Transverse colon (tissue), 4 donors: ENCODE measurements at regions not wholly inside any gene's neighbourhood (a gene's known extent, or its start where the extent isn't known, plus 50 kb on each side); places are given as distances from the start of the nearest gene placed in this dataset.

Experiments
- DNase-seq: peaks from one replicate; pipeline ENCODE4 v3.0.0-alpha.2; 2019
- H3K27ac ChIP-seq, 4 donors: fragments of 200-600 bp; sonication (generic); 2 replicates each; pipeline ENCODE4 v1.5.1; 2016 to 2018; ENCODE audit warnings: inconsistent platforms in 4 of 4
- H3K27me3 ChIP-seq: fragments of 200-600 bp; sonication (generic); 2 replicates; pipeline ENCODE4 v1.5.1; 2017; ENCODE audit warnings: inconsistent platforms
- H3K36me3 ChIP-seq, 4 donors: fragments of 200-600 bp; sonication (generic); 2 replicates each; pipeline ENCODE4 v1.5.1; 2017 to 2019; ENCODE audit warnings: inconsistent platforms in 4 of 4
- H3K4me1 ChIP-seq, 4 donors: fragments of 200-600 bp; sonication (generic); 2 replicates each; pipeline ENCODE4 v1.5.1; 2017 to 2020; ENCODE audit warnings: inconsistent platforms in 4 of 4
- H3K4me3 ChIP-seq, 4 donors: fragments of 200-600 bp; sonication (generic); 1 replicate in 1 of 4; 2 replicates in 3 of 4; pipeline versions ENCODE4 v1.5.1 to v1.6.1; 2017 to 2019; ENCODE audit warnings: inconsistent platforms in 4 of 4
- H3K9me3 ChIP-seq, 2 donors: fragments of 200-600 bp; sonication (generic); 2 replicates each; pipeline ENCODE4 v1.5.1; 2017 to 2019; ENCODE audit warnings: inconsistent platforms in 2 of 2
- EP300 ChIP-seq: sonication (generic); formaldehyde crosslinking; IDR thresholded peaks from one replicate; pipeline ENCODE4 v1.6.1; 2017; ENCODE audit warnings: antibody characterized with exemption, low read depth
- POLR2A ChIP-seq: fragments of 450-650 bp; IDR thresholded peaks from one replicate; pipeline ENCODE4 v1.6.1; 2016; ENCODE audit warnings: antibody characterized with exemption, mild to moderate bottlenecking, moderate library complexity
- POLR2AphosphoS5 ChIP-seq, 3 donors: sonication (generic); formaldehyde crosslinking; IDR thresholded peaks; one replicate each; pipeline ENCODE4 v1.6.1; 2016; ENCODE audit warnings: antibody characterized with exemption in 3 of 3
- WGBS, 2 donors: methylation state at CpG; one replicate each; pipeline ENCODE4 v1.1.5; 2018; ENCODE audit warnings: low coverage in 1 of 2; 5-methylcytosine and 5-hydroxymethylcytosine counted together
- in situ Hi-C, 4 donors: fragments of 200-750 bp; cut with MboI; loops; one replicate each; pipeline versions ENCODE4 v1.15.0 to v1.15.1; 2017; ENCODE audit warnings: low sequenced_read_pairs in 3 of 4, low pct_ligation_motif_present in 1 of 4, low pct_unique_long_range_greater_than_20kb in 1 of 4
- intact Hi-C: fragments of 100-400 bp; cut with DNase I; formaldehyde crosslinking; loops from one replicate; pipeline ENCODE4 v1.15.1; 2023; ENCODE audit warnings: low total_unique reads
- TF ChIP-seq, protein P1 (sequence below), 5 experiments: fragments of 200-600 bp in 3 of 5; fragments of 450-650 bp in 2 of 5; sonication (generic) in 3 of 5; IDR thresholded peaks; 1 replicate in 2 of 5; 2 replicates in 3 of 5; pipeline ENCODE4 v1.5.1; 2016 to 2017; ENCODE audit warnings: antibody characterized with exemption in 5 of 5, inconsistent platforms in 3 of 5, mild to moderate bottlenecking in 2 of 5, moderate library complexity in 1 of 5

- no peak for DNase-seq
- Histone ChIP-seq H3K27ac (no peak overlapping the region), H3K27me3 (no peaks in the 10 kb centered on the region), H3K4me3 (no peak overlapping the region), H3K4me1 (no peaks in the 10 kb centered on the region), H3K9me3 (no peaks in the 10 kb centered on the region), H3K36me3 (no peaks in the 10 kb centered on the region)
- WGBS, 2 donors: 96 to 100% methylated on average over 1 of the region's 1 CpG
- intact Hi-C loops: no loop called here
- TF ChIP-seq POLR2A (no peak), EP300 (no peak), POLR2AphosphoS5 (IDR thresholded peaks at IDR 0.05) (no peak)
- TF ChIP-seq, protein P1, sequence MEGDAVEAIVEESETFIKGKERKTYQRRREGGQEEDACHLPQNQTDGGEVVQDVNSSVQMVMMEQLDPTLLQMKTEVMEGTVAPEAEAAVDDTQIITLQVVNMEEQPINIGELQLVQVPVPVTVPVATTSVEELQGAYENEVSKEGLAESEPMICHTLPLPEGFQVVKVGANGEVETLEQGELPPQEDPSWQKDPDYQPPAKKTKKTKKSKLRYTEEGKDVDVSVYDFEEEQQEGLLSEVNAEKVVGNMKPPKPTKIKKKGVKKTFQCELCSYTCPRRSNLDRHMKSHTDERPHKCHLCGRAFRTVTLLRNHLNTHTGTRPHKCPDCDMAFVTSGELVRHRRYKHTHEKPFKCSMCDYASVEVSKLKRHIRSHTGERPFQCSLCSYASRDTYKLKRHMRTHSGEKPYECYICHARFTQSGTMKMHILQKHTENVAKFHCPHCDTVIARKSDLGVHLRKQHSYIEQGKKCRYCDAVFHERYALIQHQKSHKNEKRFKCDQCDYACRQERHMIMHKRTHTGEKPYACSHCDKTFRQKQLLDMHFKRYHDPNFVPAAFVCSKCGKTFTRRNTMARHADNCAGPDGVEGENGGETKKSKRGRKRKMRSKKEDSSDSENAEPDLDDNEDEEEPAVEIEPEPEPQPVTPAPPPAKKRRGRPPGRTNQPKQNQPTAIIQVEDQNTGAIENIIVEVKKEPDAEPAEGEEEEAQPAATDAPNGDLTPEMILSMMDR (IDR thresholded peaks at IDR 0.05): no peak
- in situ Hi-C loops: no loop called here
Observed at GRCh38 chr12:9392842-9393241, 184.6 kb upstream of the PZP start.

GRCh38 chr12:9391815-9392214, 183.6 kb upstream of the PZP start:
- in situ Hi-C loops: no loop called here

GRCh38 chr12:9390761-9391160, 182.6 kb upstream of the PZP start:
- WGBS, 2 donors: 65 to 73% methylated on average over 3 of the region's 3 CpGs
- DNase-seq: no peak
- TF ChIP-seq, protein P1 (IDR thresholded peaks at IDR 0.05): no peak
- TF ChIP-seq POLR2AphosphoS5 (IDR thresholded peaks at IDR 0.05) (no peak), POLR2A (no peak), EP300 (no peak)
- intact Hi-C loops (no loop called here), in situ Hi-C loops (no loop called here)
- Histone ChIP-seq H3K27me3 (no peaks in the 10 kb centered on the region), H3K27ac (no peak overlapping the region), H3K9me3 (no peaks in the 10 kb centered on the region), H3K4me3 (no peak overlapping the region), H3K4me1 (no peaks in the 10 kb centered on the region), H3K36me3 (no peaks in the 10 kb centered on the region)

More at GRCh38 chr12:9391815-9392214, 183.6 kb upstream of the PZP start:
- H3K9me3 ChIP-seq: no peaks in the 10 kb centered on the region
- TF ChIP-seq EP300 (no peak), POLR2A (no peak), POLR2AphosphoS5 (IDR thresholded peaks at IDR 0.05) (no peak)
- TF ChIP-seq, protein P1 (IDR thresholded peaks at IDR 0.05): no peak
- intact Hi-C loops: no loop called here
- no peak overlapping the region for H3K4me3 ChIP-seq
- H3K4me1 ChIP-seq: no peaks in the 10 kb centered on the region
- DNase-seq: no peak
- H3K36me3 ChIP-seq: no peaks in the 10 kb centered on the region
- no peak overlapping the region for H3K27ac ChIP-seq
- H3K27me3 ChIP-seq: no peaks in the 10 kb centered on the region
- WGBS, 2 donors: 68 to 83% methylated on average over 2 of the region's 2 CpGs

DNA sequence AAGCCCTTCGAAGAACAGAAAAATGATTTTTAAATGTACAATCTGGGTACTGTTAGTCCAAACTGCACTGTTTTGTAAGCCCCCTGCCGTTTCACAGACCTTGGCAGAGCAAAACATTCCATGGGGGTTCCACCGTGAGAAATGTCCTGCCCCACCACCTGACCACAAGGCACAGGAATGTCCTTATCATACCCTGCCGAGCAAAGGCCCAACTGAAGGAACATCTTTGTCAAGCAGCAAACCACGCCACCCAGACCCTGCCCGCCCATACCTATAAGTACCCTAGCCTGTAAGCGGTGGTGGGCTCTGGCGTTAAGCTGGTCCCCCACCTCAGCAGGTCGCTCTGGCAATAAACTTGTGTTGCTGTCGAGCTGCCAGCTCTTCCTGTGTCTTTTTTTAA, 181.6 kb upstream of the PZP start:
- Histone ChIP-seq H3K9me3 (no peaks in the 10 kb centered on the region), H3K4me1 (no peaks in the 10 kb centered on the region), H3K36me3 (no peaks in the 10 kb centered on the region), H3K4me3 (no peak overlapping the region), H3K27me3 (no peaks in the 10 kb centered on the region), H3K27ac (no peak overlapping the region)
- in situ Hi-C loops: no loop called here
- DNase-seq: no peak
- TF ChIP-seq EP300: no peak
- no peak for TF ChIP-seq POLR2A
- TF ChIP-seq POLR2AphosphoS5 (IDR thresholded peaks at IDR 0.05): no peak
- TF ChIP-seq, protein P1 (IDR thresholded peaks at IDR 0.05): no peak
- intact Hi-C loops: no loop called here
- WGBS, 2 donors: 83 to 85% methylated on average over 8 to 10 of the region's 10 CpGs
